HFF-Myc (cell line): ENCODE measurements at regions not wholly inside any gene's neighbourhood (a gene's known extent, or its start where the extent isn't known, plus 50 kb on each side); places are given as distances from the start of the nearest gene placed in this dataset.
"Not testable (repeated sequence)": the region's sequence is repeated elsewhere in the genome, so short reads cannot be mapped to it uniquely, and the experiment has no call there.

Experiments used
- DNase-seq: peaks from one replicate; pipeline ENCODE4 v3.0.0-alpha.2; 2011; ENCODE audit warnings: low read depth; ENCODE audit errors: extremely low read depth
- H3K4me3 ChIP-seq: replicated peaks from 2 replicates; pipeline ENCODE4 v1.5.1; 2011; ENCODE audit warnings: low read depth, mild to moderate bottlenecking, control low read depth, low read length
- CTCF ChIP-seq: IDR thresholded peaks from 2 replicates; pipeline ENCODE4 v1.5.1; 2012; ENCODE audit warnings: mild to moderate bottlenecking, low read depth, low read length, control low read depth; ENCODE audit errors: missing control alignments

- TF ChIP-seq CTCF: no peak
- no peak for DNase-seq
Measured at GRCh38 chr7:66571568-66571967, 57.1 kb upstream of the KCTD7 start.

GRCh38 chr7:66573782-66574495, 54.7 kb upstream of the KCTD7 start:
- H3K4me3 ChIP-seq, DNase-seq: not testable (repeated sequence)

More at GRCh38 chr7:66571568-66571967, 57.1 kb upstream of the KCTD7 start:
- no peak overlapping the region for H3K4me3 ChIP-seq

- not testable (repeated sequence) for H3K4me3 ChIP-seq, DNase-seq
Measured at GRCh38 chr7:66574768-66575167, 53.9 kb upstream of the KCTD7 start.

- no peak for TF ChIP-seq CTCF
- H3K4me3 ChIP-seq: no peak overlapping the region
- no peak for DNase-seq
Measured at GRCh38 chr7:66575398-66575797, 53.3 kb upstream of the KCTD7 start.

- no peak for DNase-seq
- TF ChIP-seq CTCF: no peak
Measured at GRCh38 chr7:66576646-66577045, 52.0 kb upstream of the KCTD7 start.

More at GRCh38 chr7:66576646-66577045, 52.0 kb upstream of the KCTD7 start:
- H3K4me3 ChIP-seq: no peak overlapping the region
